SK-N-SH (cell line): ENCODE measurements at regions not wholly inside any gene's neighbourhood (a gene's known extent, or its start where the extent isn't known, plus 50 kb on each side); places are given as distances from the start of the nearest gene placed in this dataset.

Experiments used
- CTCF ChIA-PET: fragments of 300-600, 350-600 bp; formaldehyde crosslinking; extraction: SDS; loops from one replicate; lab custom pipeline; 2021; lab: Yijun Ruan, JAX
- POLR2A ChIA-PET: fragments of 350-600 bp; sonication (Branson Sonifier 250); formaldehyde crosslinking; extraction: SDS; loops from one replicate; lab custom pipeline; 2020; ENCODE audit warnings: antibody characterized with exemption, inconsistent platforms; lab: Yijun Ruan, JAX
- DNase-seq: peaks from one replicate; pipeline ENCODE4 v3.0.0; 2012
- H2AFZ ChIP-seq: fragments of 200-600 bp; sonication (generic); 2 replicates; pipeline ENCODE4 v1.8.1; 2016; ENCODE audit warnings: antibody characterized with exemption, mild to moderate bottlenecking, low read depth
- H3F3A ChIP-seq: fragments of 200-600 bp; sonication (generic); replicated peaks from 2 replicates; pipeline ENCODE3; 2016; ENCODE audit warnings: antibody characterized with exemption, mild to moderate bottlenecking; ENCODE audit not compliant: insufficient read depth
- H3K27ac ChIP-seq, 2 experiments: fragments of 200-500 bp in 1 of 2; fragments of 200-600 bp in 1 of 2; sonication (Bioruptor generic) in 1 of 2; sonication (generic), shearing (Covaris generic) in 1 of 2; 2 replicates each; pipeline versions ENCODE4 v1.5.1 to v1.6.1; 2014 to 2016; ENCODE audit warnings: low read depth in 2 of 2, inconsistent platforms in 1 of 2, low read length in 1 of 2, mild to moderate bottlenecking in 1 of 2, mixed read lengths in 1 of 2
- H3K27me3 ChIP-seq: fragments of 200-600 bp; sonication (generic), shearing (Covaris generic); 2 replicates; pipeline ENCODE4 v1.6.1; 2016; ENCODE audit warnings: mixed run types; ENCODE audit not compliant: insufficient read depth
- H3K36me3 ChIP-seq, 2 experiments: fragments of 200-500 bp in 1 of 2; fragments of 200-600 bp in 1 of 2; sonication (Bioruptor generic) in 1 of 2; sonication (generic) in 1 of 2; replicated peaks in 1 of 2; 2 replicates each; pipeline versions ENCODE3 to v1.5.1; 2014 to 2016; ENCODE audit warnings: low read length in 1 of 2, mild to moderate bottlenecking in 1 of 2; ENCODE audit not compliant: insufficient read depth in 2 of 2, control insufficient read depth in 1 of 2
- H3K4me1 ChIP-seq, 2 experiments: fragments of 200-500 bp in 1 of 2; fragments of 200-600 bp in 1 of 2; sonication (Bioruptor generic) in 1 of 2; sonication (generic), shearing (Covaris generic) in 1 of 2; 2 replicates each; pipeline versions ENCODE4 v1.5.1 to v1.6.1; 2014 to 2016; ENCODE audit warnings: low read depth in 1 of 2, low read length in 1 of 2, mixed run types in 1 of 2; ENCODE audit not compliant: insufficient read depth in 2 of 2, control insufficient read depth in 1 of 2
- H3K4me2 ChIP-seq: fragments of 200-600 bp; sonication (generic), shearing (Covaris generic); 2 replicates; pipeline ENCODE4 v1.6.1; 2017; ENCODE audit warnings: mixed run types
- H3K4me3 ChIP-seq, 2 experiments: fragments of 200-500 bp in 1 of 2; fragments of 200-600 bp in 1 of 2; sonication (Bioruptor generic) in 1 of 2; sonication (generic), shearing (Covaris generic) in 1 of 2; 2 replicates each; pipeline versions ENCODE4 v1.5.1 to v1.8.1; 2014 to 2016; ENCODE audit warnings: low read depth in 2 of 2, inconsistent platforms in 1 of 2, low read length in 1 of 2, mild to moderate bottlenecking in 1 of 2, mixed read lengths in 1 of 2, moderate library complexity in 1 of 2
- H3K79me2 ChIP-seq: fragments of 200-600 bp; sonication (generic); 2 replicates; pipeline ENCODE4 v1.8.1; 2017; ENCODE audit warnings: mild to moderate bottlenecking; ENCODE audit not compliant: insufficient read depth
- H3K9ac ChIP-seq: fragments of 200-600 bp; sonication (generic); 2 replicates; pipeline ENCODE4 v1.6.1; 2017; ENCODE audit warnings: mixed run types
- H3K9me2 ChIP-seq: fragments of 200-600 bp; sonication (generic); 2 replicates; pipeline ENCODE4 v1.6.1; 2017; ENCODE audit warnings: mixed run types
- H3K9me3 ChIP-seq: fragments of 200-600 bp; sonication (generic); 2 replicates; pipeline ENCODE4 v1.6.1; 2017; ENCODE audit warnings: mixed run types, mild to moderate bottlenecking, moderate library complexity
- H4K20me1 ChIP-seq: fragments of 200-600 bp; sonication (generic); 2 replicates; pipeline ENCODE4 v1.6.1; 2017; ENCODE audit warnings: mild to moderate bottlenecking, mixed run types; ENCODE audit not compliant: insufficient read depth
- ELF1 ChIP-seq: IDR thresholded peaks from 2 replicates; pipeline ENCODE4 v1.4.0; 2012
- EP300 ChIP-seq, 2 experiments: IDR thresholded peaks; 2 replicates each; pipeline versions ENCODE4 v1.4.0 to v1.6.1; 2012; ENCODE audit warnings: borderline replicate concordance in 1 of 2, low read depth in 1 of 2, low read length in 1 of 2
- EZH2phosphoT487 ChIP-seq: fragments of 200-600 bp; sonication (generic); IDR thresholded peaks from 2 replicates; pipeline ENCODE4 v1.6.1; 2017; ENCODE audit warnings: low read depth, mixed run types, mild to moderate bottlenecking, antibody characterized with exemption, moderate library complexity, borderline replicate concordance
- FOXJ3 ChIP-seq: sonication (generic); formaldehyde crosslinking; IDR thresholded peaks from 2 replicates; pipeline ENCODE4 v1.5.1; 2020; ENCODE audit warnings: mild to moderate bottlenecking, missing genetic modification reagents
- GABPA ChIP-seq: IDR thresholded peaks from 2 replicates; pipeline ENCODE4 v1.4.0; 2012; ENCODE audit warnings: low read depth, mild to moderate bottlenecking
- MAX ChIP-seq: IDR thresholded peaks from 2 replicates; pipeline ENCODE4 v1.4.0; 2012; ENCODE audit warnings: low read depth
- MEF2A ChIP-seq: IDR thresholded peaks from 2 replicates; pipeline ENCODE4 v1.4.0; 2012; ENCODE audit warnings: low read depth, borderline replicate concordance
- NFIC ChIP-seq: IDR thresholded peaks from 2 replicates; pipeline ENCODE4 v1.4.0; 2012; ENCODE audit warnings: borderline replicate concordance
- POLR2AphosphoS5 ChIP-seq: IDR thresholded peaks from 2 replicates; pipeline ENCODE4 v1.6.1; 2012; ENCODE audit warnings: low read depth, low read length
- RAD21 ChIP-seq: IDR thresholded peaks from 2 replicates; pipeline ENCODE4 v1.6.1; 2012; ENCODE audit warnings: mild to moderate bottlenecking, low read length
- RXRA ChIP-seq: IDR thresholded peaks from 2 replicates; pipeline ENCODE4 v1.4.0; 2012; ENCODE audit warnings: low read depth, mild to moderate bottlenecking, borderline replicate concordance
- SIN3A ChIP-seq: IDR thresholded peaks from 2 replicates; pipeline ENCODE4 v1.6.1; 2012; ENCODE audit warnings: low read depth, mild to moderate bottlenecking, low read length, moderate library complexity, borderline replicate concordance
- SMC3 ChIP-seq: IDR thresholded peaks from 2 replicates; pipeline ENCODE4 v1.6.1; 2012; ENCODE audit warnings: low read depth, low read length, improper control_type of control experiment
- TAF1 ChIP-seq: IDR thresholded peaks from 2 replicates; pipeline ENCODE4 v1.6.1; 2012; ENCODE audit warnings: low read depth, mild to moderate bottlenecking, low read length, moderate library complexity, borderline replicate concordance
- TCF12 ChIP-seq: IDR thresholded peaks from 2 replicates; pipeline ENCODE4 v1.4.0; 2012
- USF2 ChIP-seq: fragments of 150-350 bp; IDR thresholded peaks from 2 replicates; pipeline ENCODE4 v1.6.1; 2017; ENCODE audit warnings: antibody characterized with exemption, low read length, low read depth, borderline replicate concordance
- YY1 ChIP-seq: IDR thresholded peaks from 2 replicates; pipeline ENCODE4 v1.4.0; 2012; ENCODE audit warnings: low read depth, mild to moderate bottlenecking
- ZBTB33 ChIP-seq: IDR thresholded peaks from 2 replicates; pipeline ENCODE4 v1.4.0; 2012; ENCODE audit warnings: low read depth, borderline replicate concordance
- WGBS: methylation state at CpG from one replicate; pipeline ENCODE4 v1.1.6; 2017; ENCODE audit warnings: low lambda C conversion rate; 5-methylcytosine and 5-hydroxymethylcytosine counted together

DNA sequence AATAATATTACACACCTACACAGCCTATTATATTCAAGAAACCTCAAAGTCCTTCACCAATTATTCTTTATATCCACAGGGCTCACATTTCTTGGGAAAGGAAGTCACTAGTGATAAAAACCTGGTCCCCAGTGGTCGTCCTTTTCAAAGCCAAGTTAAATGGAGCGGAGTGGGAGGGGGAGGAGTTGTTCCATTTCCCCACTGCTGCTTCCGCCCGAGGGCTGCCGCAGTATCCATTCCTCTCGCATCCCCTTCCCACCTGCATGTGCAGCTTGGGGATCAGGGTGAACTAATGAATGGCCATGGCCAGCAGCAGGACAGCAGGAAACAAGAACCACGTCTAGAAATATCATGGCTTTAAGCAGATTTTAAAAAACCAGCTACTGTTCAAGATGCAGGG lies 76.4 kb upstream of the SEMA6D start:
- Histone ChIP-seq H3F3A (no peaks in the 10 kb centered on the region), H3K36me3 (no peaks in the 10 kb centered on the region), H3K4me1 (no peaks in the 10 kb centered on the region; a peak in 1 of 4 replicates), H3K79me2 (no peaks in the 10 kb centered on the region), H3K9ac (no peak overlapping the region), H3K27me3 (peaks cover 8% of the 10 kb centered on the region; the same call in 1 of the 2 replicates), H3K4me2 (no peak overlapping the region), H2AFZ (no peak overlapping the region), H4K20me1 (no peaks in the 10 kb centered on the region), H3K9me2 (no peaks in the 10 kb centered on the region), H3K27ac (no peak overlapping the region), H3K9me3 (no peaks in the 10 kb centered on the region), H3K4me3 (no peak overlapping the region)
- WGBS, result 74% methylated on average over 7 of the region's 7 CpGs
- ChIA-PET POLR2A (no interaction called here), CTCF (no interaction called here)
- TF ChIP-seq USF2 (no peak), RXRA (no peak), MEF2A (no peak), TCF12 (no peak), NFIC (no peak), GABPA (no peak), TAF1 (no peak), MAX (no peak), FOXJ3 (CRISPR knock-in tag) (no peak), ZBTB33 (no peak), SMC3 (no peak), ELF1 (no peak), RAD21 (no peak), SIN3A (no peak), POLR2AphosphoS5 (no peak)
- no peak for DNase-seq

DNA sequence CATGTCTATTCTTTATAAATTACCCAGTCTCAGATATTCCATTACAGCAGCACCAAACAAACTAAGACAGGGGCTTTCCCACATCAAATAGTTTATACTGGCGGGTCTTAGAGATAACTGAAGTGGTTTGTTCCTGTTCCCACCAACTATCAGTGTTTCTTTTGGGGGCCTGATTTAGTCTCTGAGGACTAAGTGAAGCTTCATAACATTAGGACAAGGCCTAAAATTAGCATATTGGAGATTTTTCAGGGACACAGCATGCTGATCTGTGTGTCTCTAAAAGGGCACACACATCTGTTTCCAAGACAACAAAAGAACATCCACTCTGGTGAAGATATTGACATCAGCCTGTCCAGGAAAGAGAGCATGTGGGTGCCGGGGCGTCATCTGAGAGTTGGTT lies 72.6 kb upstream of the SEMA6D start:
- Histone ChIP-seq H3K9ac (no peak overlapping the region), H3K27ac (no peak overlapping the region), H4K20me1 (no peaks in the 10 kb centered on the region), H3K4me1 (peaks cover 0 to 2% of the 10 kb centered on the region in 2 experiments; a peak in 2 of 4 replicates), H3K9me2 (no peaks in the 10 kb centered on the region), H3F3A (no peaks in the 10 kb centered on the region), H3K4me2 (no peak overlapping the region), H3K27me3 (peaks cover 8% of the 10 kb centered on the region; the same call in 1 of the 2 replicates), H3K36me3 (no peaks in the 10 kb centered on the region), H3K9me3 (no peaks in the 10 kb centered on the region), H2AFZ (no peak overlapping the region), H3K79me2 (no peaks in the 10 kb centered on the region), H3K4me3 (no peak overlapping the region)
- TF ChIP-seq FOXJ3 (CRISPR knock-in tag) (no peak), EP300 (IDR thresholded peaks at IDR 0.05; ENCODE audit: borderline replicate concordance in 1 of 2, low read depth in 1 of 2, low read length in 1 of 2) (no peak), NFIC (no peak), YY1 (no peak), EZH2phosphoT487 (no peak), ELF1 (no peak), MEF2A (no peak)
- 20% methylated on average over 3 of the region's 3 CpGs for WGBS
- DNase-seq, result no peak
- POLR2A ChIA-PET, result no interaction called here
- CTCF ChIA-PET, result interaction anchor here (1.8 kb wide), 1 partner anchor 21 kb away, joined by 4 read pairs; no protein-coding TSS in a partner anchor
